ENCODE measurements at regions not wholly inside any gene's neighbourhood (a gene's known extent, or its start where the extent isn't known, plus 50 kb on each side); places are given as distances from the start of the nearest gene placed in this dataset.

DNA sequence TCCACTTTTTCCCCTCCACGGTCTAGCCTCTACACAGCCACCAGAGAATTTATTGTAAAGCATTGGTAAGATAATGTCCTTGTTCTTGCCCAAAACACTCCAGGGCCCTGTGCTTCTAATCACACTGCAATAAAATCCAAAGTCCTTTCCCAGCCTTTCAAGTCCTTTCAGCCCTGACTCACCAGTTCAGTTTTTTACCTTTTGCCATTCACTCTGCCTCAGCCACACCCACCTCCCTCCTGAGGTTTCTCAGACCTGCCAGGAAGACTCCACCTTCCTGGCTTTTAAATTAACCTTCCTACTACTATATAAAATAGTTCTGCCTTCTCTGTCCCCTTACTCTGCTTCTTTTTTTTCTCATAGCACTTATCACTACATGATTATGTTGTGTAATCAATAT, 91.0 kb upstream of the ARHGAP32 start:
- DNase-seq (ENCODE audit: extremely low read depth, insufficient read length), result no peak
- Histone ChIP-seq H3K36me3 (ENCODE audit: control insufficient read depth, insufficient read depth, low read length) (no peaks in the 10 kb centered on the region), H3K4me3 (replicated peaks; ENCODE audit: low read depth, low read length) (no peak overlapping the region), H3K27me3 (replicated peaks; ENCODE audit: control insufficient read depth, insufficient read depth, low read length) (peaks cover 6% of the 10 kb centered on the region)
- no peak for TF ChIP-seq CTCF (IDR thresholded peaks at IDR 0.05; ENCODE audit: insufficient read depth, low read length, poor library complexity, severe bottlenecking)

DNA sequence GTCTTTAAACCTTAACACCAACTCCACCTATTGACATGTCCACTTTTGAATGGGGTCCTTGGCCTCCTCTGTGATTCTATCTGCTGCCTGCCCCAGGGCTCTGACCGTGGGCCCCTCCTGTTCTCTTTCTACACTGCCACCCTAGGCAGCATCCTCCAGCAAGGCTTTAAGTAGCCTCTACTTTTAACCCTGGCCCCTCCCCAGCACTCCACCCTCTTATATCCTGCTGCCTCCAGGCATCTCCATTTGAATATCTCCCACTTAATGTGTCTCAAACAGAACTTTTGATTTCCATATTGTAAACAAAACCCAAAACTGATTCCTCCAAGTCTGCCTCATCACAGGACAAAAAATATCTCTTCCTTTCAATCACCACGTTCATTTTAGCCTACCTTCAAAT, 90.5 kb upstream of the ARHGAP32 start:
- H3K4me3 ChIP-seq (replicated peaks; ENCODE audit: low read depth, low read length), result no peak overlapping the region
- peaks cover 6% of the 10 kb centered on the region for H3K27me3 ChIP-seq (replicated peaks; ENCODE audit: control insufficient read depth, insufficient read depth, low read length)
- no peaks in the 10 kb centered on the region for H3K36me3 ChIP-seq (ENCODE audit: control insufficient read depth, insufficient read depth, low read length)
- no peak for DNase-seq (ENCODE audit: extremely low read depth, insufficient read length)
- TF ChIP-seq CTCF (IDR thresholded peaks at IDR 0.05; ENCODE audit: insufficient read depth, low read length, poor library complexity, severe bottlenecking), result no peak

DNA sequence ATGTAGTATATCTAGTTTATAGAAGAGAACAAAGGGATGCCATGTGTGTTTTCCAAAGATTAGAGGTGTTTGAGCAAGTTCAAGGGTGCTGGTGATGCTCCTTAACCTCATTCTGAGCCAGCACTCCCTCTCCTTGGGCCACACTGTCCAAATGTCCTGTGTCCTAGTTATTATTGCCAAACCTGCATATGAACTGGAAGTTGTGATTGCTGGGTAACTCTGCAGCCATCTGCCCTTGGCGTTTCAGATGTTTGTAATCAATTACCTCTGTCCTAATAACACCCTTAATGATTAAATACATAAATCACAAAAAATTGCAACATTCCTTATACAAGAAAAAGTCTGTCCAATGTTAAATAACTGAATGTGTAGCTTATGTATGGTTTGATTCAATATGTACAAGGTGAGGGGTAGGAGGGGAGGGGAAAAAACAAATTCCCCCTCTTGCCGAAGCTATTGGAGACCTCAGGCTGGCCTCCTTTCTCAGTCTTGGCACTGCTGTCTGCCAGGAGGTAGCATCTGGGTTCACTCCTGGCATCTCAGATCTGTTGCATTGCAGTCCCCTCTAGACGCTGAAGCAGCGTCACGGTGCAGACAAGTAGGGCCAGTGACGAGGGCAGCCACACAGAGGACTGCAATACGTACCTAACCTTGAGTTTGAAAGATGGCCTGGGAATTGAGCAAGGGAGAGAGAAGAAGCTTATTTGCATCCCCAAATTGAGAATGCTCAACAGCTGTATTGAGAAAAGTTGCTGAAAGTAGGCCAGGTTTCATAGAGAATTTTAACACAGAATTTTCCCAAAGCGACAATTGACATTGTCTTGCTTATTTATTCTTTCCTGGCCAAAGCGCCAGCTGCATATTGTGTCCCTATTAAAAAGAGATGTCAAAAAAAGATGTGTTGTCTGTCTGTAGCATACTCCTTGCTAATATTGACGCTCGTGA, 89.6 kb upstream of the ARHGAP32 start:
- Histone ChIP-seq H3K4me3 (replicated peaks; ENCODE audit: low read depth, low read length) (no peak overlapping the region), H3K36me3 (ENCODE audit: control insufficient read depth, insufficient read depth, low read length) (no peaks in the 10 kb centered on the region), H3K27me3 (replicated peaks; ENCODE audit: control insufficient read depth, insufficient read depth, low read length) (peaks cover 6% of the 10 kb centered on the region)
- no peak for DNase-seq (ENCODE audit: extremely low read depth, insufficient read length)
- TF ChIP-seq CTCF (IDR thresholded peaks at IDR 0.05; ENCODE audit: insufficient read depth, low read length, poor library complexity, severe bottlenecking), result no peak

DNA sequence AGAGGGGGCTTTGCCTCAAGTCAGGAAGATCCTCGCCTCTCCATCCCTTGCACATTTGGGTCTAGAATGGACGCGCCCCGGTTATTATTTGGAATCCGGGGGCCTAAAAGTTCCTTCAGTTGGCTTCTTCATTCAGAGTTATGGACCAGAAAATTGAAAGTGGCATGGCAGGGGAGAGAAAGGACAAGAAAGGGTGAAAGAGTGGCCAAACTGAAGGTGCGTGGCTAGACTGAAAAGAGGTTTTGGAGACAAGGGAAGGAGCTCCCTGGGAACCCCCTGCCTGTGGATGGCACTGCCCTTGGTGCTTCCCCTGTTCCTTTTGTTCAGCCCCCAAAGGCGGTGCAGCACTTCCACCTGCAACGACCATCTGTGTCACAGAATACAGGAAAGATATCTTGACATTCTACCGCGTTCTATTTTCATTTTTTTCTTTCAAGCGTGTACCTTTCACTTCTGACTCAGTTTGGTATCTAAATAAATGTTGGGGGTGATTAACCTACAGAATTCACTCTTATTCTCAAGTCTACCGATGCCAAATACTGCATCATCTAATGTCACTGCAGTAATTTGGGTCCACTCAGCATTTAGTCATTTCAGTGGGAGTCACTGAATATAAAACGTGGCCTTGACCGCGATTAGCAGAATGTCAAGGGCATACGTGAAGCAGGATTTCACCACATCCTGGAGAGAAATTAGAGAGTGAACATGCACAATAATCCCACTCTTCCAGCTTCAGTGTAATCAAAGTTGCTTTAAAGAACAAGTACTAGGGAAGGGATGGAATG, 88.1 kb upstream of the ARHGAP32 start:
- Histone ChIP-seq H3K4me3 (replicated peaks; ENCODE audit: low read depth, low read length) (peak overlapping the region; percentile 11; the same call in 1 of the 2 replicates), H3K36me3 (ENCODE audit: control insufficient read depth, insufficient read depth, low read length) (no peaks in the 10 kb centered on the region), H3K27me3 (replicated peaks; ENCODE audit: control insufficient read depth, insufficient read depth, low read length) (peaks cover 6% of the 10 kb centered on the region)
- TF ChIP-seq CTCF (IDR thresholded peaks at IDR 0.05; ENCODE audit: insufficient read depth, low read length, poor library complexity, severe bottlenecking), result no peak
- DNase-seq (ENCODE audit: extremely low read depth, insufficient read length), result no peak

DNA sequence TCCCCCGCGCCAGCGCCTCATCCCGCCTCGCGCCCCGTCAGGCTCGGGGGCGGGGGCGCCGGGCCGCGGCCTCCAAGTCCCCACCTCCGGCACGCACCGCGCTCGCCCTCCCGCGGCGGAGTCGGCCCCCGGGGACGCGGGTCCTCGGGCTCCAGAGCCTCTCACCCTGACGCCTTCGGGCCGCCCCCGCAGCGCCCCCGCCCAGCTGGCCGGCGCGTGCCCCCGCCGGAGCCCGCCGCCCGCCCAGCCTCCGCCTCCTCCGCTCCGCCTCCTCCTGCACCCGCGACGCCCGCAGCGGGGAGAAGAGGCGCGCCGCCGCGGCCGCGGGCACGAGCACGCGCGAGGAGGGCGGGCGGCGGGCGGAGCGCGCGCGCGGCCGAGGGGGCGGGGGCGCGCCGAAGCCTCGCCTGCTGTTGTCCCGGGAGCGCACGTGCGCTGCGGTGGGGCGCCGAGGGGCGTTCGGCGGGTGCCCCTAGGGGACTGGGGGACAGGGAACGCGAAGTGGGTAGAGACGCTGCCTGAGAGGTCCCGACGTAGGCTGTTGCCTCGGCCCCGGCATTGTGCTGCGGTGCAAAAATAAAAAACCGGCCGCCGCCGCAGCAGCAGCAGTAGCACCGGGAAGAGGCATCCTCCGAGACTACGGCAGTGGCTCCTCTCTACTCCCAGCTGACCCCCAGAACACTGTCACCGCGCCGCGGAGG, 87.4 kb upstream of the ARHGAP32 start:
- no peaks in the 10 kb centered on the region for H3K36me3 ChIP-seq (ENCODE audit: control insufficient read depth, insufficient read depth, low read length)
- H3K27me3 ChIP-seq (replicated peaks; ENCODE audit: control insufficient read depth, insufficient read depth, low read length), result peaks cover 6% of the 10 kb centered on the region

More for the DNA sequence above, 87.4 kb upstream of the ARHGAP32 start:
- peak overlapping the region; percentile 11 for H3K4me3 ChIP-seq (replicated peaks; ENCODE audit: low read depth, low read length)
- no peak for TF ChIP-seq CTCF (IDR thresholded peaks at IDR 0.05; ENCODE audit: insufficient read depth, low read length, poor library complexity, severe bottlenecking)
- DNase-seq (ENCODE audit: extremely low read depth, insufficient read length), result peak; percentile 45
